ENCODE measurements at regions not wholly inside any gene's neighbourhood (a gene's known extent, or its start where the extent isn't known, plus 50 kb on each side); places are given as distances from the start of the nearest gene placed in this dataset.
"Not testable (repeated sequence)": the region's sequence is repeated elsewhere in the genome, so short reads cannot be mapped to it uniquely, and the experiment has no call there.

GRCh38 chr1:232865102-232865931 is 60.1 kb downstream of the MAP10 start:
- Histone ChIP-seq H3K36me3 (ENCODE audit: insufficient read depth, low read length, poor library complexity, severe bottlenecking) (no peaks in the 10 kb centered on the region), H3K9me3 (ENCODE audit: low read depth, low read length, poor library complexity, severe bottlenecking) (no peaks in the 10 kb centered on the region), H3K27me3 (replicated peaks; ENCODE audit: insufficient read depth, low read depth, low read length, poor library complexity) (no peaks in the 10 kb centered on the region), H3K4me1 (ENCODE audit: insufficient read depth, low read length, poor library complexity, severe bottlenecking) (no peaks in the 10 kb centered on the region), H3K4me3 (ENCODE audit: low read depth, low read length, poor library complexity, severe bottlenecking) (no peak overlapping the region), H3K27ac (ENCODE audit: low read depth, low read length, poor library complexity, severe bottlenecking) (no peak overlapping the region)
- DNase-seq (ENCODE audit: low spot score): no peak
- ChIA-PET CTCF (no interaction called here), POLR2A (ENCODE audit: low non-redundant PET) (no interaction called here)
- TF ChIP-seq EZH2 (IDR thresholded peaks at IDR 0.05; ENCODE audit: borderline replicate concordance, low read depth, low read length, poor library complexity, severe bottlenecking) (no peak), CTCF (conservative IDR thresholded peaks at IDR 0.05; ENCODE audit: low read depth, low read length) (no peak)
- BruUV-seq (replicated peaks): no TSS peak
- intact Hi-C loops (cut with micrococcal nuclease; ENCODE audit: unreplicated experiment): no loop called here

GRCh38 chr1:232868793-232869491 is 63.7 kb downstream of the MAP10 start:
- Histone ChIP-seq H3K4me1 (ENCODE audit: insufficient read depth, low read length, poor library complexity, severe bottlenecking) (no peaks in the 10 kb centered on the region), H3K27ac (ENCODE audit: low read depth, low read length, poor library complexity, severe bottlenecking) (no peak overlapping the region), H3K27me3 (replicated peaks; ENCODE audit: insufficient read depth, low read depth, low read length, poor library complexity) (no peaks in the 10 kb centered on the region), H3K9me3 (ENCODE audit: low read depth, low read length, poor library complexity, severe bottlenecking) (no peaks in the 10 kb centered on the region), H3K4me3 (ENCODE audit: low read depth, low read length, poor library complexity, severe bottlenecking) (no peak overlapping the region), H3K36me3 (ENCODE audit: insufficient read depth, low read length, poor library complexity, severe bottlenecking) (no peaks in the 10 kb centered on the region)
- DNase-seq (ENCODE audit: low spot score): peak; percentile 18
- TF ChIP-seq EZH2 (IDR thresholded peaks at IDR 0.05; ENCODE audit: borderline replicate concordance, low read depth, low read length, poor library complexity, severe bottlenecking) (no peak), CTCF (conservative IDR thresholded peaks at IDR 0.05; ENCODE audit: low read depth, low read length) (no peak)
- POLR2A ChIA-PET (ENCODE audit: low non-redundant PET): no interaction called here
- BruUV-seq (replicated peaks): no TSS peak
- CTCF ChIA-PET: no interaction called here
- intact Hi-C loops (cut with micrococcal nuclease; ENCODE audit: unreplicated experiment): no loop called here

- intact Hi-C loops (cut with micrococcal nuclease; ENCODE audit: unreplicated experiment); BruUV-seq (replicated peaks); H3K9me3 ChIP-seq (ENCODE audit: low read depth, low read length, poor library complexity, severe bottlenecking); DNase-seq (ENCODE audit: low spot score); CTCF ChIA-PET; H3K27me3 ChIP-seq (replicated peaks; ENCODE audit: insufficient read depth, low read depth, low read length, poor library complexity); H3K36me3 ChIP-seq (ENCODE audit: insufficient read depth, low read length, poor library complexity, severe bottlenecking); H3K4me1 ChIP-seq (ENCODE audit: insufficient read depth, low read length, poor library complexity, severe bottlenecking); H3K27ac ChIP-seq (ENCODE audit: low read depth, low read length, poor library complexity, severe bottlenecking); H3K4me3 ChIP-seq (ENCODE audit: low read depth, low read length, poor library complexity, severe bottlenecking); POLR2A ChIA-PET (ENCODE audit: low non-redundant PET): not testable (repeated sequence)
Observed at GRCh38 chr1:232871291-232871969, 66.2 kb downstream of the MAP10 start.

All from A673 (cell line).